ENCODE measurements at regions not wholly inside any gene's neighbourhood (a gene's known extent, or its start where the extent isn't known, plus 50 kb on each side); places are given as distances from the start of the nearest gene placed in this dataset.

DNA sequence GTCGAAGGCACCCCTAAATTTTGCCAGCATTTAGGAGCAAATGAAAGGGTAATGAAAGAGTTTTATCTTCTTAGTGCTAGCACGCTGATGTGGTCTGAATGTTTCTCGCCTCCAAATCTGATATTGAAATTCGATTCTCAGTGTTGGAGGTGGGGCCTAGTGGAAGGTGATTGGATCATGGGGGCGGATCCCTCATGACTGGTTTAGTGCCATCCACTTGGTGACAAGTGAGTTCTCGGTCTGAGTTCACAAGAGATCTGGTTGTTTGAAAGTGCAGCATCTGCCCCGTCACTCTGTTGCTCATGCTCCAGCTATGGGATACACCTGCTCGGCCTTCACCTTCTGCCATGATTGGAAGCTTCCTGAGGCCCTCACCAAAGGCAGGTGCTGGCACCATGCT, 75.1 kb upstream of the ZBTB40 start:
- no peak for DNase-seq (ENCODE audit: low spot score)

DNA sequence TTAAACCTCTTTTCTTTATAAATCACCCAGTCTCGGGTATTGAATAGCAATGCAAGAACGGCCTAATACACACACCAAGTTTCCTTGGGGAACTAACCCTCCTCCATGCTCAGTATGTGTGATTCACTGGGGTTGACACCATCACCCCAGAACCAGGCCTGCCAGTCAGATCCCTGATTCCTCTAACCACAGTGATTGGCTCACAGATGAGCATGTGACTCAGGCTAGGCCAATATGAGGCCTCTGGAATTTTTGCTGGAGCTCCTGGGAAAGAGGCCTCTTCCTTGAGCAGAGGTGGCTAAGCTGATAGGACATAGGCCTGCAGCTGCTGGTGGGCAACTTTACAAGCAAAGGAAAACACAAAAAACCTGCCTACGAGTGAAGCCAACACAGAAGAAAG, 74.7 kb upstream of the ZBTB40 start:
- DNase-seq (ENCODE audit: low spot score), result no peak

DNA sequence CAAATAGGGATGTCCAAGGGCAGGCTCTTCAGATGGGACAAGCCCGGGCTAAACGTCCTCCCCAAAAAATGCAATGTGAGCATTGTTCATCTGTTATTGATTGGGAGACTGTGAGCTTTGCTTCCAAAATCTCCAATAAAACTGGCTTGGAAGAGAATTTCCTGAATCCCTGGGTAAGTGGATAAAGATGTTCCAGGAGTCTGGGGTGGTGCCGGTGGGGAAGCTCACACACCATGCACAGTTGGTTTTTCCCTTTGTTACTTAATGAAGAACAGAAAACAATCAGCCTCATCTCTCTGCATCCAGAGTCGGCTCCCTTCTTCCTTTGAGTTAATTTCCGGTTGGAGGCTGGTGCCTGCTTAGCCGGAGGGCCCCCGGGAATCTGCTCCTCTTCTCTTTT, 72.1 kb upstream of the ZBTB40 start:
- no peak for DNase-seq (ENCODE audit: low spot score)

DNA sequence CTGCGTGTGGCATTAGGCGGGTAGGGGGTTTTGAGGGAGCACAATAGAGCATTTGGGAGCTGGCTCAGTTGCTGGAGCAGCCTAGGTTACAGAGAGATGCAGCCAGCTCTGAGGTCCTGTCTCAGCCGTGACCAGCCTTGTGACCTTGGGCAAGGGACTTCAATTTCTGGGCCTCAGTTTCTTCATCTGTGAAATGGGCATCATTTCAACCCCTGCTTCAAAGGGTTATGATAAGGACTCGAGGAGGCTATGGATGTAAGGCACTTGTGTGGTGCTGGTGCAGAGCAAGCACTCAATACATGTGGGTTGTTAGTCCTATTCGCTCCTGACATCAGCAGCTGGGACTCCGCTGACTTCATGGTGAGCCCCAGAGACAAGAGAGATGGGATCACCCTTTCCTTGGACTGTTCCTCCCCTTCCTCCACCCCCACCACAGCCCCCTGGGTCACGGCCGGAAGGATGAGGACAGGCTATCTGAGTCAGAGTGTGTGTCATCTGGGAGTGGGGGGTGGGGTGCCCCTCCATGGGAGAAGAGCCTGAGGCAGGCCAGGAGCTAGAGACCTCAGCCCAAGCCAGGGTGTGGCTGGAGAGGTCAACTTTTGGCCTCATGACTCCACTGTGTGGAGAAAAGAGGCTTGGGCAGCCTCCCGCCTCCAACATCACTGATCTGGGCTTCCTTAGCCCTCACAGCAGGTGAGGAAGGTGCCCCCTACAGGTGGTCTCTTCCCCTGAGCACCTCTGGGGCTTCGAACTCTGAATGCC, 71.4 kb upstream of the ZBTB40 start:
- no peak for DNase-seq (ENCODE audit: low spot score)

DNA sequence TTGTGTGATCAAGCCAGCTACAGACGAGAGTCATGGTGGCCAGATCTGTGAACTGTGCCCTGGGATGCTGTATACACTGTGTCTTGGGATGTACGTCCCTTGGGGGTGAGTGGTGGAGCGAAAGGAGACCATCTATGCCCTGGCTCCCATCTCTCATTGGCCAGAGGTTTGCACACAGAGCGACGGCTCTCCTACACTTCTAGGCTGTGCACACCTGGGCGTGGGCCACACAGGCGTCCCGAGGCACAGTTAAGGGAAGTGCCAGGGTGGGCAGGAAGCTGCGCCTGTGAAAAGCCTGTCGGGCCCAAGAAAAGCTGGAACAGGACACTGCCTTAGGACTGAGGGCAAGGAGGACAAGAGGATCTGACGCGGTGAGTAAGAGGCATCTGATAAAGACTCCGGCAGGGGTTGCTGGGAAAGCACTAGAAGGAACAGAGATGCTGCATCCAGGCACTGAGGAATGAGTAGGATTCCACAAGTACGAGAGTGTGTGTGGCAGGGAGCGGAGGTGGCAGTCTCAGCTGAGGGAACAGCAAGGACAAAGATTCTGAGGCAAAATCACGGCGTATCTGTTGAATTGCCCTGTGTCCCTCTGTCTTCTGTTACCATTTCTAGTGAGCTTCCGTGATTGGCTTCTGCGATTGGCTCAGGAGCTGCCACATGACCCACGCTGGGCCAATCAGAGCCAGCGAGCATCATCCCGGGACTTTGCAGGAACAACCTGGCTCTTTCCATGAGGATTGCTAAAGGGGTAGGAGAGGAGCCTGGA, 67.9 kb upstream of the ZBTB40 start:
- DNase-seq (ENCODE audit: low spot score), result no peak

DNA sequence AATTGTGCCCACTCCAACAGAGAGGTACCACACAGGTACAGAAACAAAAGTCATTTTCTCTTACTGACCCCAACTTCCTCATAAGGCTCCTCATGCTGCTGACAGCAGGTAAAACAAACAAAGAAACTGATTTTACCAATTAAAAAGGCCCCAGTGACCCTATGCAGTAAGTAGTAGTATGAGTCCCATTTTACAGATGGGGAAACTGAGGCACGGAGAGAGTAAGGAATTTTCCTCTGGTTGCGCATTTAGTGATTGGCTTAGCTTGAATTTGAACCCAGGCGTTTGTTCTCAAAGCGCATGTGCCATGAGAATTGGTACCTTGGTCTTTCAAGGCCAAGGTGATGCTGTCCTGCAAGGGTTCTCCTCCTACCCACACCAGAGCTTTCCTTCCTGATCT, 66.1 kb upstream of the ZBTB40 start:
- DNase-seq (ENCODE audit: low spot score), result no peak

DNA sequence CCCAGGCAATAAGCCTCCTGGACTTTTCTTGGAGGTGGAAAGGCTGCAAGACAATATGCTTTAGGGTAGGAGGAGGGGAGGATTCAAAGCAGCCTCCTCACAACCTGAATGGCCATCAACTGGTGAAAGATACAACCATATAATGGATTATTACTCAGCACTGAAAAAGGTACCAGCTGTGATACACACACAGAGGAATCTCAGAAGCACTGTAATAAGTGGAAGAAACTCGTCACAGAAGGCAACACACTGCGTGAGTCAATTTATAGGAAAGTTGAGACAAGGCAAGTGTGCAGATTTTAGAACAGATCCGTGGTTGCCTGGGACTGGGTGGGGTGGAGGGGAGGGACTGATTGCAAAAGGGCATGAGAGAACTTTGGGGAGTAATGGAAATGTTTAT, 64.9 kb upstream of the ZBTB40 start:
- no peak for DNase-seq (ENCODE audit: low spot score)

DNA sequence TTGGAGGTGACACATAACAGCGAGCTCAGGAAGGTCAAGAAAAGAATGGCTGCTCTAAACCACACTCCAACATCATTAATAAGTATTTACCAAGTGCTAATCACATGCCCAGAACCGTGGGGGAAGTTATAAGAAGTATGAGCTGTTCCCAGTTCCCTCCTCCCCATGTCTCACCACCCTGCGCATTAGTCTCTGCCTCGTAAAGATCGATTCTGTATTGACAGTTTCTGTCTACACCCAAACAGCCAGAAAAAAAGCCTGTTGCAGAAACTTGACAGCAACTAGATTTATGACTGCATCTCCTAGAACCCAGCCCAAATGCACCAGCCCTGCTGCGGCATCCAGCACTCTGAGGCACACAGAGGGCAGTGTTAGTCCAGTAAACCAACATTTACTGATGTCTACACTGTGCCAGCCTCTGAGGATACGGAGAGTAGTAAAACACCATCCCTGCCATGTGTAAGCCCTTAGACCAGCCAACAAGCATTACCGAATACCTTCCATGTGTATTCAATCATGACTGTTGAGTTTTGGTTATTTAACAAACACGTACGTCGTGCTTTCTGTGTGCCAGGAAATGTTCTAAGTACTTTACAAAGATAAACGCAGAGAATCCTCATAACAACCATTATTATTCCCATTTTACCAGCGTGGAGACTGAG, 63.6 kb upstream of the ZBTB40 start:
- DNase-seq (ENCODE audit: low spot score), result no peak

DNA sequence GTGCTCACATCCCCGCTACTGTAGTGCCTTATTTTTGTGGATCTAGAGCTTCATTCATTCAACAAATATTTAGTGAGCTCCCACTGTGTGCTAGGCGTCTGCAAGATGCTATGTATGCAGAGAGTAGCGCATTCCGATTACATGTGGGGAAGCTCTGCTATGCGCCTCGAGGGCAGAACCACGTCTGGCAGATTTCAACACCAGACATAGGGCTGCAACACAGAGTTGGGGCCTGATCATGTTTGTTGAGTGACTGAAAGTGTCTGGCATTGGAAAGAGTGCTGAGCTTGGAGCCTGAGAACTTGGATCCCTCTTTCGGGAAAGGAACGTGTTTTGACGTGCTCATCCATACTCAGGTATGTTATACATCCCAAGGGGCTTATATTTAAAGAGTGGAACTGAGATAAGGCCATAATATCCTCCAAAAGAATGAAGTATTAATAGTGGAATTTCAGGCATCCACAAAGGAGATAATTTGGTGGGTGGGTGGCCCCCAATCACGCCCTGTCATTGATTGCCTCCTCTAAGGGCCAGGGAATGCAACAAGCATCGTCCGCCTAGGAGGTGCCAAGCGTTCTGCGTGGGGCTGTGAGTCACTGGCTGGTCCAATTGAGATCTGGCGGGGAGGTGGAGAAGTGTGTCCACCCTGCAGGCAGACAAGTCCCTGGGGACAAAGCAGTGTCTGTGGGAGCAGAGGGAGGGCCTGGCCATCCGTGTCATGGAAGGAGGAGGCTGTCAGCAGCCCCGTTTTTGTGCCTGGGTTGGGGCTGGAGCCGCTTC, 62.8 kb upstream of the ZBTB40 start:
- DNase-seq (ENCODE audit: low spot score), result no peak

DNA sequence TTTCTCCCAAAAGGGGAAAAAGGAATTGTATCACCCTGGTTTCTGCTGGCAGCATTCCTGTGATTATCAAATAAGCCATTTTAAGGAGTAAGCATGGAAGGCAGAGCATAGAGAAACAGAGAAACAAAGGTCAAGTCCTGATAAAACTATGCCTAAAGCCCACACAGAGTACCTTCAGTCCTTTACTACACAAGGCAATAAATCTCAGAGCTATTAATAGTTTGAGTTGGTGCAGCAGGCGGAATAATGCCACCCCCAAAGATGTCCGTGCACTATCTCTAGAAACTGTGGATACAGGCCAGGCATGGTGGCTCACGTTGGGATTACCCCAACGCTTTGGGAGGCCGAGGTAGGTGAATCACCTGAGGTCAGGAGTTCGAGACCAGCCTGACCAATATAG, 58.1 kb upstream of the ZBTB40 start:
- no peak for DNase-seq (ENCODE audit: low spot score)

DNA sequence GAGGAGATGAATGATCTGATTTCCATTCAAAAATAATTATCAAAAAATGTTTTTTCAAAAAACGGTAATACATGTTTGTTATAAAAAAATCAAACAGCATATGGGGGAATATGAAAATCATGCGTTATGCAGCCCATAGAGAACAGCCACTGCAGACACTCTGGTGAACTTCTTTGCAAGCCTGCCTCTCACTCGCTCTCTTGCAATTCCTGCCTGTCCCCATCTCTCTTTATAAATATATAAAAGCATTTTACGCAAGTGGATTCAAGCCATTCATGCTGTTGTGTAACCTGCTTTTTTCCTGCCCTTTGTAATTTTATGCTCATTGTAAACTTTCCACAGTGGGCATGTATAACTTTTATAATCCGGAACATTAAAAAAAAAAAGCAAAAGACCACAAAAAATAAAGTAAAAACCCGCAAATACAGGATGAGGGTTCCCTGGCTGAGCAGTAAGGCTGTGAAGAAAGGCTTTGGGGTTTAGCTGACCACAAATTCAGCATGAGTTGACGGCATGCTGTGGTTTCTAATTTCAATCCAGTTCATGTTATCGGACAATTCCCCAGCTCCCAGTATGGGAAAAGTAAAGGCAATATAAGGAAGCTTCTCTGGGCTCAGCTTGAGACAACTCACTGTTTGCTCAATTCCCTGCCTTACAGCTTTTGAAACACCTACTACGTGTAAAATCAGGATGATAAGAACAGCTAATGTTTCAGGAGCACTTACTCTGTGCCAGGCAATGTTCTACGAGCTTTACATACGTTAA, 52.8 kb upstream of the ZBTB40 start:
- DNase-seq (ENCODE audit: low spot score), result no peak

DNA sequence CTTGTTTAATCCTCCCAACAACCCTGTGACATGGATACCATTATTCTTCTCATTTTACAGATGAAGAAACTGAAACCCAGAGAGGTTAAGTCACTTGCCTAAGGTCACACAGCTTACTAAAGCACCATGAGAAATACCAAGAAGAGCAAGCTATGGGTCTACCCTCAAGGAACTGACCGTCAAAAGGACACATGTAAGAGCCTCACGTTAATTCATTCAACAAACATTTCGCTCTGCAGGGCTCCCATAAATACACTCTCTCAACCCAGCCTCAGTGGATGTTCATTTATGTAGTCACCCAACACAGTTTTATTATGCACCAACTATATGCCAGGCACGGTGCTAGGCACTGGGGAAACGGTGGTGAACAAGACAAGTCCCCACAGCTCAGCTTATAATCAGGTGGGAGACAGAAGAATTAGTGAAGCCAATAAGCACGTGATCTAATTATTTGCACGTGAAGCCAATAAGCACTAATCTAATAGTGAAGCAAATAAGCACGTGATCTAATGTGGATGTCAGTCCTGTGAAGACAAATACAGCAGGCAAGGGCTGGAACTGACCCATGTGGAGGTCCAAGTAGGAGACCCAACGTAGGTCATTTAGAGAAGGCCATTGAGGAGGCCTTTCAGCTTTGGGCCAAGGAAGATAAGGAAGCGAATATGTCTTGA, 52.1 kb upstream of the ZBTB40 start:
- DNase-seq (ENCODE audit: low spot score), result no peak
